Osteoblast (primary cell): ENCODE measurements at regions not wholly inside any gene's neighbourhood (a gene's known extent, or its start where the extent isn't known, plus 50 kb on each side); places are given as distances from the start of the nearest gene placed in this dataset.

Experiments used
- DNase-seq: peaks from one replicate; pipeline ENCODE4 v3.0.0; 2011; ENCODE audit warnings: low spot score, mixed read lengths; ENCODE audit not compliant: insufficient read length; ENCODE audit errors: missing footprints
- H2AFZ ChIP-seq: 2 replicates; pipeline ENCODE4 v1.6.0; 2011; ENCODE audit warnings: mild to moderate bottlenecking, low read length
- H3K27ac ChIP-seq: 2 replicates; pipeline ENCODE4 v1.5.1; 2011; ENCODE audit warnings: mild to moderate bottlenecking, low read depth, low read length, moderate library complexity
- H3K27me3 ChIP-seq: 2 replicates; pipeline ENCODE4 v1.6.0; 2012; ENCODE audit warnings: mild to moderate bottlenecking, control low read depth, inconsistent platforms, low read length, moderate library complexity; ENCODE audit not compliant: insufficient read depth
- H3K36me3 ChIP-seq: 2 replicates; pipeline ENCODE4 v1.5.1; 2011; ENCODE audit warnings: mild to moderate bottlenecking, low read length, control low read depth, moderate library complexity; ENCODE audit not compliant: insufficient read depth
- H3K4me1 ChIP-seq: 2 replicates; pipeline ENCODE4 v1.5.1; 2011; ENCODE audit warnings: mild to moderate bottlenecking, low read length, control low read depth, moderate library complexity; ENCODE audit not compliant: insufficient read depth
- H3K4me2 ChIP-seq: 2 replicates; pipeline ENCODE4 v1.6.0; 2011; ENCODE audit warnings: mild to moderate bottlenecking, low read length; ENCODE audit not compliant: insufficient read depth
- H3K4me3 ChIP-seq: fragments of 200-600 bp; sonication (generic); 3 replicates; pipeline ENCODE4 v1.5.1; 2012; ENCODE audit warnings: mild to moderate bottlenecking, low read length, inconsistent platforms; ENCODE audit not compliant: insufficient read depth
- H3K79me2 ChIP-seq: 2 replicates; pipeline ENCODE4 v1.6.0; 2012; ENCODE audit warnings: mild to moderate bottlenecking, low read length, control low read depth, inconsistent platforms; ENCODE audit not compliant: insufficient read depth
- H3K9me3 ChIP-seq: 2 replicates; pipeline ENCODE4 v1.5.1; 2011; ENCODE audit warnings: low read depth, low read length, control low read depth
- H4K20me1 ChIP-seq: 2 replicates; pipeline ENCODE4 v1.6.0; 2012; ENCODE audit warnings: mild to moderate bottlenecking, low read length, control low read depth; ENCODE audit not compliant: insufficient read depth
- CTCF ChIP-seq: IDR thresholded peaks from 2 replicates; pipeline ENCODE4 v1.5.1; 2011; ENCODE audit warnings: mild to moderate bottlenecking, low read depth, low read length, moderate library complexity; ENCODE audit errors: extremely low read depth

GRCh38 chr11:57098191-57098590 is 83.6 kb upstream of the LRRC55 start:
- no peak for TF ChIP-seq CTCF
- Histone ChIP-seq H3K27me3 (peaks cover 5% of the 10 kb centered on the region), H3K4me1 (no peaks in the 10 kb centered on the region), H2AFZ (no peak overlapping the region), H4K20me1 (no peaks in the 10 kb centered on the region), H3K36me3 (no peaks in the 10 kb centered on the region), H3K4me2 (no peak overlapping the region), H3K4me3 (no peak overlapping the region), H3K9me3 (no peaks in the 10 kb centered on the region), H3K79me2 (no peaks in the 10 kb centered on the region), H3K27ac (no peak overlapping the region)
- no peak for DNase-seq

DNA sequence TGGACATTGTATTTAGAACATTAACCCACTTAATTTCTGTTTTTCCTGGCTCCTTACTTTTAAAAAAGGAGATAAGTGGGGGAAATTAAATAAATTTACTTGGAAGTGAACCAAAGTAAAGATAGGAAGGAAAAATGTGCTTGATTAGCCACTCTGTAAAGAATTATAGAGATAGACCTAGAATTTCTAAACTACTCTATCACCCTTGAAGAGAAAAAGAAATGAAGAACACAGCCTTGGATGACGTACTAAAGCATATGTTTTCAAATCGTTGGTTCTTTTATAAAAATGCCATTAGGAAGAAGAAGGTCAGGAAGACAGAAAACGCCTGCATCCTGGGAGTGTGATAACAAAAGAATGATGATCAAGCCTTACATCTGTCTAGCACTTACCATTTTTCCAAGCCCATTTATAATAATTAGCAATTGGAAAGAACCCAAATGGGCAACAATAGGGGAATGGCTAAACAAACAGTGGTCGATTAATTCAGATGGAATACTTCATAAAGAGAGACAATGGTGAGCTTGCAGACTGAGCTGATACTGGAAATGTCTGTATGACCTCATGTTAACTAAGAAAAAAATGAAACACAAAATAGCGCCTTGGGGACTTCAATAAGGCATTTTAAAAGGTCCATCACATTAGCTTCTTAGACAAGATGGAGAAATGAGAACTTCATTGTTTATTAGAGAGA is 81.0 kb upstream of the LRRC55 start:
- Histone ChIP-seq H3K27me3 (peaks cover 5% of the 10 kb centered on the region), H3K27ac (no peak overlapping the region), H3K9me3 (no peaks in the 10 kb centered on the region), H3K36me3 (no peaks in the 10 kb centered on the region), H3K4me1 (no peaks in the 10 kb centered on the region), H2AFZ (no peak overlapping the region), H4K20me1 (no peaks in the 10 kb centered on the region), H3K79me2 (no peaks in the 10 kb centered on the region), H3K4me2 (no peak overlapping the region), H3K4me3 (no peak overlapping the region)
- DNase-seq: no peak
- TF ChIP-seq CTCF: no peak

DNA sequence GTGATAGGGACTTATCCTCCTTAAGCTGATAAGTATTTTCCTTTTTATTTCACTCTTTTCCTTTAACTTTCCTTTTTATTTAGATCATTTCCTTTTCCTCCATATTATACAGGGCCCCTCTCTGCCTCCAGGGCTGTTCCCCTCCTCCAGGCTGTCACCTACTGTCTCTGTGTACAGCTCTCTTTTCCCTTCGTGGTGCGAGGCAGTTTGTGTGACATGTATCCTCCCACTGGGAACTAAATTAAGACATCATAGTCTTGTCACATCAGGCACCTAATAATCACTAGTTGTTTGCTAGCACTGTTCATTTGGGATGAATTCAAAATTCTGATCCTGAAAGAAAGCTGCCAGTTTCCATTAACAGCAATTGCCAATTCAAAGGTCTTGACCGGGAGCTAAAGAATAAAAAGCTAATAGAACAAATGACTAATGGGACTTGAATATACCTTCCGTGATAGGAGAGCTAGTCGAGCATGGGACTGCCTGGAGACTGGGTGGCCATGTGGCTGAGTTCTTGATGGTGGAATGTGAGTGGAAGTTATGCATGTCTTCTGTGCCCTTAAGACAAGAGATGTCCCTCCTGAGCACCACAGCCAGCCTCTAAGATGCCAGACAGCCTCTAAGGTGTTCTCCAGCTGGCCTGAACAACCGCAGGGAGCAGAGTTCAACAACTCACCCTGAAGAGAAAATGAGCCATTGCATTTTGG is 77.7 kb upstream of the LRRC55 start:
- DNase-seq: no peak
- Histone ChIP-seq H3K36me3 (no peaks in the 10 kb centered on the region), H3K27me3 (peaks cover 9% of the 10 kb centered on the region), H3K4me3 (no peak overlapping the region), H4K20me1 (no peaks in the 10 kb centered on the region), H2AFZ (no peak overlapping the region), H3K79me2 (no peaks in the 10 kb centered on the region), H3K9me3 (no peaks in the 10 kb centered on the region), H3K4me2 (no peak overlapping the region), H3K4me1 (no peaks in the 10 kb centered on the region), H3K27ac (no peak overlapping the region)
- TF ChIP-seq CTCF: no peak

- TF ChIP-seq CTCF: no peak
- Histone ChIP-seq H3K9me3 (no peaks in the 10 kb centered on the region), H4K20me1 (no peaks in the 10 kb centered on the region), H3K79me2 (no peaks in the 10 kb centered on the region), H3K36me3 (no peaks in the 10 kb centered on the region), H2AFZ (no peak overlapping the region), H3K4me2 (no peak overlapping the region), H3K4me3 (no peak overlapping the region), H3K27me3 (peaks cover 15% of the 10 kb centered on the region), H3K27ac (no peak overlapping the region), H3K4me1 (no peaks in the 10 kb centered on the region)
- DNase-seq: no peak
Measured at GRCh38 chr11:57109331-57109730, 72.4 kb upstream of the LRRC55 start.
